IMR-90 (cell line): ENCODE measurements at regions not wholly inside any gene's neighbourhood (a gene's known extent, or its start where the extent isn't known, plus 50 kb on each side); places are given as distances from the start of the nearest gene placed in this dataset.

ENCODE experiments used
- ATAC-seq: fragments of 200-7000 bp; cut with Tn5 transposase; 2 replicates; pipeline ENCODE4 v1.9.1; 2020; ENCODE audit warnings: low read depth, mild to moderate bottlenecking, moderate library complexity
- BruUV-seq: library from RNA; stranded (reverse); fragments of 400-500 nt; replicated peaks from 2 replicates; lab custom pipeline; 2021; lab: Mats Ljungman, UMichigan
- CTCF ChIA-PET: fragments of 300-600 bp; formaldehyde crosslinking; extraction: SDS; loops from one replicate; lab custom pipeline; 2021; ENCODE audit warnings: antibody characterized with exemption; lab: Yijun Ruan, JAX
- POLR2A ChIA-PET: fragments of 300-600 bp; sonication (Branson Sonifier 250); formaldehyde crosslinking; loops from one replicate; lab custom pipeline; 2022; ENCODE audit warnings: antibody characterized with exemption; ENCODE audit not compliant: unreplicated experiment; lab: Charles Lee
- DNase-seq: peaks from one replicate; pipeline ENCODE4 v3.0.0; 2013
- H2AFZ ChIP-seq: replicated peaks from 2 replicates; pipeline ENCODE3; 2013; ENCODE audit warnings: low read length, mild to moderate bottlenecking; ENCODE audit not compliant: poor library complexity
- H2AK5ac ChIP-seq: 2 replicates; pipeline ENCODE4 v1.6.1; 2013; ENCODE audit warnings: low read depth, low read length, inconsistent platforms
- H2AK9ac ChIP-seq: replicated peaks from 2 replicates; pipeline ENCODE3; 2013; ENCODE audit warnings: mild to moderate bottlenecking, low read depth, low read length, moderate library complexity; ENCODE audit not compliant: poor library complexity
- H2BK120ac ChIP-seq: 2 replicates; pipeline ENCODE4 v1.6.1; 2013; ENCODE audit warnings: low read depth, low read length, inconsistent platforms
- H2BK15ac ChIP-seq: 3 replicates; pipeline ENCODE4 v1.6.1; 2013; ENCODE audit warnings: low read depth, low read length, inconsistent platforms
- H2BK20ac ChIP-seq: 2 replicates; pipeline ENCODE4 v1.6.1; 2013; ENCODE audit warnings: low read depth, mild to moderate bottlenecking, inconsistent platforms, low read length, moderate library complexity
- H2BK5ac ChIP-seq: 2 replicates; pipeline ENCODE4 v1.6.1; 2013; ENCODE audit warnings: mild to moderate bottlenecking, low read depth, low read length, inconsistent platforms; ENCODE audit not compliant: poor library complexity, severe bottlenecking
- H3K14ac ChIP-seq: replicated peaks from 2 replicates; pipeline ENCODE4 v1.6.1; 2013; ENCODE audit warnings: low read depth, low read length, inconsistent platforms
- H3K18ac ChIP-seq: 2 replicates; pipeline ENCODE4 v1.6.1; 2013; ENCODE audit warnings: low read depth, low read length, control low read depth
- H3K23ac ChIP-seq: 2 replicates; pipeline ENCODE4 v1.6.1; 2013; ENCODE audit warnings: low read depth, low read length, inconsistent platforms
- H3K27ac ChIP-seq: 2 replicates; pipeline ENCODE4 v1.5.1; 2013; ENCODE audit warnings: mild to moderate bottlenecking, control low read depth, low read length; ENCODE audit not compliant: insufficient read depth
- H3K27me3 ChIP-seq: 2 replicates; pipeline ENCODE4 v1.6.1; 2013; ENCODE audit warnings: low read length; ENCODE audit not compliant: control insufficient read depth, insufficient read depth
- H3K36me3 ChIP-seq: 2 replicates; pipeline ENCODE4 v1.6.1; 2013; ENCODE audit warnings: low read length, mixed read lengths; ENCODE audit not compliant: control insufficient read depth, insufficient read depth
- H3K4ac ChIP-seq: 2 replicates; pipeline ENCODE4 v1.6.1; 2013; ENCODE audit warnings: low read depth, low read length, inconsistent platforms
- H3K4me1 ChIP-seq: 2 replicates; pipeline ENCODE4 v1.6.1; 2013; ENCODE audit warnings: low read length, mixed read lengths; ENCODE audit not compliant: control insufficient read depth, insufficient read depth
- H3K4me2 ChIP-seq: 2 replicates; pipeline ENCODE4 v1.6.1; 2013; ENCODE audit warnings: low read depth, mild to moderate bottlenecking, control low read depth, low read length, moderate library complexity
- H3K4me3 ChIP-seq: 2 replicates; pipeline ENCODE4 v1.5.1; 2013; ENCODE audit warnings: low read depth, mild to moderate bottlenecking, control low read depth, low read length, moderate library complexity; ENCODE audit not compliant: insufficient read depth
- H3K56ac ChIP-seq: 2 replicates; pipeline ENCODE4 v1.6.1; 2013; ENCODE audit warnings: low read length, inconsistent platforms; ENCODE audit not compliant: insufficient read depth; ENCODE audit errors: extremely low read depth
- H3K79me1 ChIP-seq, 2 experiments: 2 replicates each; pipeline ENCODE4 v1.6.1; 2013; ENCODE audit warnings: low read length in 2 of 2, inconsistent platforms in 1 of 2, low read depth in 1 of 2
- H3K9ac ChIP-seq: 2 replicates; pipeline ENCODE4 v1.6.1; 2013; ENCODE audit warnings: low read depth, low read length, control low read depth
- H3K9me1 ChIP-seq: 2 replicates; pipeline ENCODE4 v1.6.1; 2013; ENCODE audit warnings: low read length, inconsistent platforms; ENCODE audit not compliant: insufficient read depth
- H3K9me3 ChIP-seq: 2 replicates; pipeline ENCODE4 v1.6.1; 2013; ENCODE audit warnings: low read length; ENCODE audit not compliant: control insufficient read depth, insufficient read depth
- H4K20me1 ChIP-seq: 2 replicates; pipeline ENCODE4 v1.6.1; 2013; ENCODE audit warnings: low read length, inconsistent platforms; ENCODE audit not compliant: insufficient read depth
- H4K5ac ChIP-seq: 2 replicates; pipeline ENCODE4 v1.6.1; 2013; ENCODE audit warnings: mild to moderate bottlenecking, low read depth, low read length, control low read depth
- H4K8ac ChIP-seq, 2 experiments: 2 replicates each; pipeline ENCODE4 v1.6.1; 2013; ENCODE audit warnings: low read depth in 2 of 2, low read length in 2 of 2, control low read depth in 1 of 2, inconsistent platforms in 1 of 2
- H4K91ac ChIP-seq: 2 replicates; pipeline ENCODE4 v1.6.1; 2013; ENCODE audit warnings: low read depth, low read length, inconsistent platforms; ENCODE audit not compliant: insufficient read depth
- BHLHE40 ChIP-seq: fragments of 150-350 bp; IDR thresholded peaks from 2 replicates; pipeline ENCODE4 v1.6.1; 2016; ENCODE audit warnings: mild to moderate bottlenecking, low read depth, low read length
- CEBPB ChIP-seq: IDR thresholded peaks from 2 replicates; pipeline ENCODE4 v1.6.1; 2012; ENCODE audit warnings: low read depth, low read length, improper control_type of control experiment
- CHD1 ChIP-seq: IDR thresholded peaks from 2 replicates; pipeline ENCODE4 v1.6.1; 2012; ENCODE audit warnings: low read depth, low read length, improper control_type of control experiment
- CTCF ChIP-seq: conservative IDR thresholded peaks from 2 replicates; pipeline ENCODE4 v1.5.1; 2012; ENCODE audit warnings: mild to moderate bottlenecking, low read depth, low read length, improper control_type of control experiment
- ELK1 ChIP-seq: fragments of 150-350 bp; IDR thresholded peaks from 2 replicates; pipeline ENCODE4 v1.6.1; 2016; ENCODE audit warnings: low read depth, mild to moderate bottlenecking, low read length, moderate library complexity, borderline replicate concordance
- FOS ChIP-seq: fragments of 150-350 bp; IDR thresholded peaks from 2 replicates; pipeline ENCODE4 v1.6.1; 2016; ENCODE audit warnings: low read depth, low read length
- MAFK ChIP-seq: IDR thresholded peaks from 2 replicates; pipeline ENCODE4 v1.6.1; 2012; ENCODE audit warnings: low read depth, low read length, improper control_type of control experiment
- MAZ ChIP-seq: IDR thresholded peaks from 2 replicates; pipeline ENCODE4 v1.6.1; 2012; ENCODE audit warnings: low read depth, mild to moderate bottlenecking, low read length, improper control_type of control experiment, moderate library complexity, borderline replicate concordance
- MXI1 ChIP-seq: IDR thresholded peaks from 2 replicates; pipeline ENCODE4 v1.6.1; 2012; ENCODE audit warnings: low read depth, mild to moderate bottlenecking, low read length, moderate library complexity, borderline replicate concordance
- NFE2L2 ChIP-seq: fragments of 150-350 bp; IDR thresholded peaks from 2 replicates; pipeline ENCODE4 v1.6.1; 2016; ENCODE audit warnings: low read depth, mild to moderate bottlenecking, low read length
- POLR2A ChIP-seq: IDR thresholded peaks from 2 replicates; pipeline ENCODE4 v1.6.1; 2012; ENCODE audit warnings: mild to moderate bottlenecking, low read depth, low read length
- RAD21 ChIP-seq: IDR thresholded peaks from 2 replicates; pipeline ENCODE4 v1.6.1; 2012; ENCODE audit warnings: low read length, improper control_type of control experiment
- RCOR1 ChIP-seq: IDR thresholded peaks from 2 replicates; pipeline ENCODE4 v1.6.1; 2012; ENCODE audit warnings: mild to moderate bottlenecking, low read length, improper control_type of control experiment; ENCODE audit not compliant: insufficient replicate concordance
- RFX5 ChIP-seq: IDR thresholded peaks from 2 replicates; pipeline ENCODE4 v1.8.0; 2012; ENCODE audit warnings: low read depth, mild to moderate bottlenecking, low read length, moderate library complexity
- SMC3 ChIP-seq: fragments of 150-350 bp; IDR thresholded peaks from 2 replicates; pipeline ENCODE4 v1.6.1; 2016; ENCODE audit warnings: low read depth, mild to moderate bottlenecking, antibody characterized with exemption, low read length, moderate library complexity
- USF2 ChIP-seq: fragments of 150-350 bp; IDR thresholded peaks from 2 replicates; pipeline ENCODE4 v1.6.1; 2017; ENCODE audit warnings: mild to moderate bottlenecking, antibody characterized with exemption, low read length, low read depth
- WGBS, 2 experiments: methylation state at CpG; one replicate each; pipeline versions ENCODE4 v1.1.5 to v1.1.7; 2013; ENCODE audit warnings: missing lambda C conversion rate in 2 of 2; ENCODE audit not compliant: insufficient read length in 1 of 2; ENCODE audit errors: extremely low coverage in 2 of 2; 5-methylcytosine and 5-hydroxymethylcytosine counted together
- dilution Hi-C: fragments of 300-500 bp; cut with HindIII; formaldehyde crosslinking; loops from one replicate; pipeline ENCODE4 v1.14.3; 2018; ENCODE audit warnings: low sequenced_read_pairs; ENCODE audit not compliant: unreplicated experiment
- in situ Hi-C: fragments of 300-500 bp; cut with MboI; formaldehyde crosslinking; loops from 3 replicates; pipeline ENCODE4 v1.14.3; 2019; ENCODE audit warnings: low sequenced_read_pairs, inconsistent platforms, mixed read lengths
- intact Hi-C: fragments of 100-400 bp; cut with micrococcal nuclease; formaldehyde crosslinking; loops from 2 replicates; pipeline ENCODE4 v1.10.0; 2022

GRCh38 chr12:92022093-92022492 is 123.6 kb downstream of the BTG1 start:
- no CpG with 5 or more reads among the region's 1 CpG for WGBS, 2 experiments

More at GRCh38 chr12:92022093-92022492, 123.6 kb downstream of the BTG1 start:
- Histone ChIP-seq H3K36me3 (no peaks in the 10 kb centered on the region), H3K9ac (no peak overlapping the region), H2BK120ac (no peak overlapping the region), H3K9me1 (no peaks in the 10 kb centered on the region), H3K27ac (no peak overlapping the region), H3K14ac (no peak overlapping the region), H4K5ac (no peak overlapping the region), H2BK15ac (no peak overlapping the region), H2BK5ac (no peak overlapping the region), H2AK9ac (no peak overlapping the region), H4K91ac (no peak overlapping the region), H3K79me1 (no peaks in the 10 kb centered on the region), H3K9me3 (no peaks in the 10 kb centered on the region), H3K56ac (no peak overlapping the region), H3K4ac (no peak overlapping the region), H4K8ac (no peak overlapping the region), H3K4me2 (no peak overlapping the region), H3K18ac (no peak overlapping the region), H2AK5ac (no peak overlapping the region), H3K4me1 (peaks cover 2% of the 10 kb centered on the region; the same call in 1 of the 2 replicates), H2AFZ (no peak overlapping the region), H3K4me3 (no peak overlapping the region), H2BK20ac (no peak overlapping the region), H4K20me1 (no peaks in the 10 kb centered on the region), H3K23ac (no peak overlapping the region), H3K27me3 (no peaks in the 10 kb centered on the region)
- TF ChIP-seq BHLHE40, result no peak
- TF ChIP-seq FOS, result no peak
- no peak for TF ChIP-seq RAD21
- no peak for TF ChIP-seq CTCF
- no peak for TF ChIP-seq SMC3
- no peak for TF ChIP-seq POLR2A
- TF ChIP-seq CHD1, result no peak
- TF ChIP-seq CEBPB, result no peak
- no peak for TF ChIP-seq RFX5
- TF ChIP-seq ELK1, result no peak
- no peak for TF ChIP-seq MXI1
- TF ChIP-seq USF2, result no peak
- no peak for TF ChIP-seq MAZ
- no peak for TF ChIP-seq RCOR1
- no peak for TF ChIP-seq NFE2L2
- TF ChIP-seq MAFK, result no peak
- DNase-seq (no peak), ATAC-seq (no peak)
- intact Hi-C loops (no loop called here), in situ Hi-C loops (no loop called here), dilution Hi-C loops (no loop called here)
- BruUV-seq, result no TSS peak
- POLR2A ChIA-PET, result no interaction called here
- CTCF ChIA-PET, result interaction anchor here (0.7 kb wide), 1 partner anchor 947 kb away, joined by 4 read pairs; no protein-coding TSS in a partner anchor
